Sigmoid colon (tissue), 6 donors: ENCODE measurements at regions not wholly inside any gene's neighbourhood (a gene's known extent, or its start where the extent isn't known, plus 50 kb on each side); places are given as distances from the start of the nearest gene placed in this dataset.
"Not testable (repeated sequence)": the region's sequence is repeated elsewhere in the genome, so short reads cannot be mapped to it uniquely, and the experiment has no call there.

Experiments used
- DNase-seq: peaks from one replicate; pipeline ENCODE4 v3.0.0-alpha.2; 2019
- H3K27ac ChIP-seq, 4 donors: fragments of 200-600 bp; sonication (generic); one replicate each; pipeline ENCODE4 v1.5.1; 2016 to 2019; ENCODE audit warnings: mild to moderate bottlenecking in 1 of 4
- H3K27me3 ChIP-seq, 3 donors: fragments of 200-600 bp; sonication (generic); one replicate each; pipeline ENCODE4 v1.5.1; 2019; ENCODE audit warnings: mild to moderate bottlenecking in 1 of 3
- H3K36me3 ChIP-seq, 4 donors: fragments of 200-600 bp; sonication (generic); one replicate each; pipeline ENCODE4 v1.5.1; 2016 to 2019
- H3K4me1 ChIP-seq, 4 donors: fragments of 200-600 bp; sonication (generic); one replicate each; pipeline ENCODE4 v1.5.1; 2017 to 2019
- H3K4me3 ChIP-seq, 4 donors: fragments of 200-600 bp; sonication (generic); one replicate each; pipeline ENCODE4 v1.5.1; 2017 to 2019; ENCODE audit warnings: mild to moderate bottlenecking in 2 of 4, moderate library complexity in 1 of 4
- H3K9me3 ChIP-seq, 4 donors: fragments of 200-600 bp in 3 of 4; sonication (generic) in 3 of 4; one replicate each; pipeline versions ENCODE4 v1.5.1 to v1.6.1; 2013 to 2019
- CTCF ChIP-seq, 4 experiments: fragments of 450-650 bp in 3 of 4; fragments of 200-600 bp in 1 of 4; IDR thresholded peaks; one replicate each; pipeline ENCODE4 v1.5.1; 2016 to 2019; ENCODE audit warnings: antibody characterized with exemption in 4 of 4, mild to moderate bottlenecking in 3 of 4, moderate library complexity in 2 of 4
- EP300 ChIP-seq, 4 donors: sonication (generic); formaldehyde crosslinking; IDR thresholded peaks; one replicate each; pipeline ENCODE4 v1.6.1; 2017; ENCODE audit warnings: antibody characterized with exemption in 4 of 4
- POLR2A ChIP-seq, 2 donors: fragments of 450-650 bp; IDR thresholded peaks; one replicate each; pipeline ENCODE4 v1.6.1; 2016; ENCODE audit warnings: antibody characterized with exemption in 2 of 2, mild to moderate bottlenecking in 2 of 2, moderate library complexity in 2 of 2
- POLR2AphosphoS5 ChIP-seq, 4 donors: sonication (generic); formaldehyde crosslinking; IDR thresholded peaks; one replicate each; pipeline ENCODE4 v1.6.1; 2017; ENCODE audit warnings: antibody characterized with exemption in 4 of 4
- WGBS, 2 donors: extraction: QIAGEN DNeasy Blood & Tissue Kit; methylation state at CpG; one replicate each; pipeline ENCODE4 v1.1.7; 2013; 5-methylcytosine and 5-hydroxymethylcytosine counted together
- intact Hi-C: fragments of 100-400 bp; cut with DNase I; formaldehyde crosslinking; loops from one replicate; pipeline ENCODE4 v1.15.1; 2023
- donor health status: healthy with polysubstance abuse.
- donor health status: healthy.

- H3K27me3 ChIP-seq = no peaks in the 10 kb centered on the region
- H3K4me1 ChIP-seq = no peaks in the 10 kb centered on the region
- H3K27ac ChIP-seq = no peak overlapping the region
- no peaks in the 10 kb centered on the region for H3K9me3 ChIP-seq
- H3K36me3 ChIP-seq = no peaks in the 10 kb centered on the region
- no peak for TF ChIP-seq EP300 (IDR thresholded peaks at IDR 0.05)
- TF ChIP-seq CTCF (IDR thresholded peaks at IDR 0.05) = no peak
- TF ChIP-seq POLR2AphosphoS5 (IDR thresholded peaks at IDR 0.05) = no peak
- TF ChIP-seq POLR2A (IDR thresholded peaks at IDR 0.05) = no peak
- WGBS, 2 donors = 81 to 86% methylated on average over 1 of the region's 1 CpG
- intact Hi-C loops = no loop called here
- no peak for DNase-seq
- no peak overlapping the region for H3K4me3 ChIP-seq
These were observed 112.4 kb downstream of the SPP2 start for GRCh38 chr2:234162861-234163260.

GRCh38 chr2:234161932-234162331, 111.4 kb downstream of the SPP2 start:
- H3K27me3 ChIP-seq = no peaks in the 10 kb centered on the region
- TF ChIP-seq CTCF (IDR thresholded peaks at IDR 0.05) (no peak), POLR2AphosphoS5 (IDR thresholded peaks at IDR 0.05) (no peak), POLR2A (IDR thresholded peaks at IDR 0.05) (no peak)
- DNase-seq = no peak
- H3K36me3 ChIP-seq = no peaks in the 10 kb centered on the region
- no peaks in the 10 kb centered on the region for H3K9me3 ChIP-seq
- no peak overlapping the region for H3K4me3 ChIP-seq
- no peak overlapping the region for H3K27ac ChIP-seq
- intact Hi-C loops = no loop called here
- H3K4me1 ChIP-seq = no peaks in the 10 kb centered on the region
- 68 to 85% methylated on average over 6 of the region's 6 CpGs for WGBS, 2 donors

- H3K36me3 ChIP-seq = no peaks in the 10 kb centered on the region
- H3K4me1 ChIP-seq = no peaks in the 10 kb centered on the region
- 90 to 95% methylated on average over 4 of the region's 4 CpGs for whole genome bisulfite sequencing, 2 donors
- intact Hi-C loops = no loop called here
- no peak overlapping the region for H3K4me3 ChIP-seq
- no peaks in the 10 kb centered on the region for H3K9me3 ChIP-seq
- no peak overlapping the region for H3K27ac ChIP-seq
- no peaks in the 10 kb centered on the region for H3K27me3 ChIP-seq
- no peak for TF ChIP-seq CTCF (IDR thresholded peaks at IDR 0.05)
- no peak for TF ChIP-seq POLR2A (IDR thresholded peaks at IDR 0.05)
- no peak for TF ChIP-seq POLR2AphosphoS5 (IDR thresholded peaks at IDR 0.05)
- TF ChIP-seq EP300 (IDR thresholded peaks at IDR 0.05) = no peak
- DNase-seq = no peak
These were observed 108.3 kb downstream of the SPP2 start for GRCh38 chr2:234158812-234159211.

GRCh38 chr2:234157817-234158588, 107.5 kb downstream of the SPP2 start:
- intact Hi-C loops = no loop called here
- TF ChIP-seq CTCF (IDR thresholded peaks at IDR 0.05) (no peak), POLR2A (IDR thresholded peaks at IDR 0.05) (no peak), POLR2AphosphoS5 (IDR thresholded peaks at IDR 0.05) (no peak), EP300 (IDR thresholded peaks at IDR 0.05) (no peak)
- WGBS, 2 donors = 73 to 76% methylated on average over 3 of the region's 3 CpGs
- H3K36me3 ChIP-seq = no peaks in the 10 kb centered on the region
- no peaks in the 10 kb centered on the region for H3K4me1 ChIP-seq
- DNase-seq = no peak
- H3K9me3 ChIP-seq = no peaks in the 10 kb centered on the region
- H3K27me3 ChIP-seq = no peaks in the 10 kb centered on the region
- no peak overlapping the region for H3K4me3 ChIP-seq
- no peak overlapping the region for H3K27ac ChIP-seq

- no peak overlapping the region for H3K27ac ChIP-seq
- no peak for DNase-seq
- no peaks in the 10 kb centered on the region for H3K4me1 ChIP-seq
- intact Hi-C loops = no loop called here
- H3K4me3 ChIP-seq = no peak overlapping the region
- 58 to 80% methylated on average over 3 of the region's 3 CpGs for WGBS, 2 donors
- no peaks in the 10 kb centered on the region for H3K27me3 ChIP-seq
- no peaks in the 10 kb centered on the region for H3K9me3 ChIP-seq
- H3K36me3 ChIP-seq = no peaks in the 10 kb centered on the region
- TF ChIP-seq POLR2AphosphoS5 (IDR thresholded peaks at IDR 0.05) (no peak), POLR2A (IDR thresholded peaks at IDR 0.05) (no peak), EP300 (IDR thresholded peaks at IDR 0.05) (no peak), CTCF (IDR thresholded peaks at IDR 0.05) (no peak)
These were observed 105.8 kb downstream of the SPP2 start for GRCh38 chr2:234156326-234156725.

- WGBS, 2 donors = 93 to 95% methylated on average over 2 of the region's 2 CpGs
- H3K4me3 ChIP-seq, H3K4me1 ChIP-seq, DNase-seq, H3K9me3 ChIP-seq, H3K27me3 ChIP-seq, H3K36me3 ChIP-seq, H3K27ac ChIP-seq, intact Hi-C loops: not testable (repeated sequence)
These were observed 102.3 kb downstream of the SPP2 start for GRCh38 chr2:234152835-234153234.
